ENCODE measurements at regions not wholly inside any gene's neighbourhood (a gene's known extent, or its start where the extent isn't known, plus 50 kb on each side); places are given as distances from the start of the nearest gene placed in this dataset.
"Not testable (repeated sequence)": the region's sequence is repeated elsewhere in the genome, so short reads cannot be mapped to it uniquely, and the experiment has no call there.

DNA sequence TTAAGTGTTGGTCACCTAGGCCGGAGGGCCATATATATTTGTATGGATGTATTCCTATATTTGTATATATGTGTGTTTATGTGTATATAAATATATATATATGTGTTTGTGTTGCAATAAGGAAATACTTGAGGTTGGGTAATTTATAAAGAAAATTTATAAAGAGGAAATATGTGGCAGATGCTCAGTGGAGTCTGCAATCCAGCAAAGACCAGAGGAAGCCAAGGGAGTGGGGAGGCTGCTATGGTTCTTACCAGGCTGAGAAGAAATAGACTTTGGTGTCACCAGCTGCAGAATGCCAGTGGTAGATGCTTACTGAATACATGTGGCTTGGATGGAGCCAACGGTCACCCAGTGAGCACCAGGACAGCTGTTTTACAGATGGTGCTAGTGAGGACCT is 97.4 kb upstream of the ELOVL5 start:
- no peak for DNase-seq

DNA sequence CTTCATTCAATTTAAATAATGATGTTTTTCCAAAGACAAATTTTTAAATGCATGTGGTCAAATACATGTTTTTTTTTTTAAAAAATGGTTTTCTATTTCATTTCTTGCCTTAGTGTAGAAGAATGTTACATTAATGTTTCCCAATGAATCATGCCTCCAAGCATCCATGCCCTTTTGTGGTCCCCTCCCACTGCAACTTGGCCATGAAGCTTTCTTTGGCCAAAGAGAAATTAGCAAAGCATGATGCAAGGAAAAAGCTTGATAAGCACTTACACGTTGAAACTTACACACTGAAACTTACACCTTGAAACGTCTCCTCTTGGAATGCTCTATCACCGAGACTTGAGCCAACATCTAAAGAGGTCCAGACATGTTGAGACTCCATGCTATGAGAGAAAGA is 93.0 kb upstream of the ELOVL5 start:
- no peak for DNase-seq

DNA sequence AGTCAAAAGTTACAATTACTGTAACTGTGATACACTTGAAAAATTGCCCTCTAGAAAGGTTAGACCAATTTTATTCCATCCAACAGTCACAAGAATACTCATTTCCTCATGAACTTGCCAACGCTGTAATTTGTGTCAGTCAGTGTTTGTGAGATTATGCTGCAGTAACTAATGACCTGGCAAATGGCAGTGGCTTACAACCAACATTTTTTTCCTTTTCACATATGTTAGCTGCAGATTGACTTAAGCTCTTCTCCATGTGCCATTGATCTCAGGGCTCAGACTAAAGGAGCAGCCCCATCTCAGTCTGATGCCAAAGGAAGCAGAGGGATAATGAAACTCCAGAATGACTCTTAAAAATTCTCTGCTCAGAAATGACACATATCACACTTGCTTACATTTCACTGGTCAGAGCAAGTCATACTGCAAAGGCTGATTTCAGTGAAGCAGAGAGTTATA is 92.3 kb upstream of the ELOVL5 start:
- no peak for DNase-seq

DNA sequence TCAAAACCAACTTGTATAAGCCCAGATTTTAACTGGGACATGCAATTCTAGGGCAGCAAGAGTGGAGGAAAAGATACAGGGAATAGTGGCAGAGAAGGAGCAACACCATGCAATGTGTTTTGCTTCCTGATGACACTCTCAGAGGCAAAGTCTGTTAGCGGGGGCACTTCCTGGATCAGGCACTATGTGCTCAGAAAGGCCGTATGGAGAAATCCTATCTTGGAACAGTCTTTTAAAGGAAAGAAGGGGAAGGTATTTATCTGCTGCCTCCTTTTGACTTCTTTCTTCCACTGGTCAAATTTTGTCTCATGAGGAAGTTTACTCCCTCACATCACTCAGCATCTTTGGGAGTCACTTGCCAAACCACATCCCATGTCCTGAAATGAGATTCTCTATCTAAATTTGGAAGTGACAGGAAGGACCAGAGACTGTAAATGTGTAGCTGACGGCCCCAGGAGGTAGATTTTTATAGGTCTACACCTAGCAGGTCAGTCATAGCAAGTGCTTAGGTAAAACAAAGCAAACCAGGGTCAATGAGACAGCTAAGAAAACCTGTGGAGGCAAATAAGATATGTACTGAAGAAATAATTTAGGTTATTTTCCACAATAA is 91.7 kb upstream of the ELOVL5 start:
- peak in 1 of 56 donors; percentile 4 for DNase-seq

DNA sequence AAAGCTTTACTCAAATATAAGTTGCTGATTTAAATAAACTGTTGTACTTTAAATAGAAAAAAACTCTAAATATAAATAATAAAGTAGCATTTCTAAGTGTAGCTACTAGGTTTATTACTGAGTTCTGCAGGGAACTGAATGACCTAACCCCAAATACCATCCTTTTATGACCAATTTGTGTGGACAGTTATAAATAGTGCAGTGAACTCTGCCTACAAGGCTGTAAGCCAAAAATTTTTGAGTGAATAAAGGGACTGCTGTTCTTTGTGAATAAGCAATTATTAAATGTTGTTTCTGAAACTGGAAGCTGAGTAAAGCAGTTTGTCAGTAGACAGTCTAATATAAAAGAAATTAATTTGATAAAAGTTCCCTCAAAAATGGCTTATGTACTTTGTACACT is 90.8 kb upstream of the ELOVL5 start:
- peak in 5 of 56 donors; percentile 9 to 70 (median 10) for DNase-seq

DNA sequence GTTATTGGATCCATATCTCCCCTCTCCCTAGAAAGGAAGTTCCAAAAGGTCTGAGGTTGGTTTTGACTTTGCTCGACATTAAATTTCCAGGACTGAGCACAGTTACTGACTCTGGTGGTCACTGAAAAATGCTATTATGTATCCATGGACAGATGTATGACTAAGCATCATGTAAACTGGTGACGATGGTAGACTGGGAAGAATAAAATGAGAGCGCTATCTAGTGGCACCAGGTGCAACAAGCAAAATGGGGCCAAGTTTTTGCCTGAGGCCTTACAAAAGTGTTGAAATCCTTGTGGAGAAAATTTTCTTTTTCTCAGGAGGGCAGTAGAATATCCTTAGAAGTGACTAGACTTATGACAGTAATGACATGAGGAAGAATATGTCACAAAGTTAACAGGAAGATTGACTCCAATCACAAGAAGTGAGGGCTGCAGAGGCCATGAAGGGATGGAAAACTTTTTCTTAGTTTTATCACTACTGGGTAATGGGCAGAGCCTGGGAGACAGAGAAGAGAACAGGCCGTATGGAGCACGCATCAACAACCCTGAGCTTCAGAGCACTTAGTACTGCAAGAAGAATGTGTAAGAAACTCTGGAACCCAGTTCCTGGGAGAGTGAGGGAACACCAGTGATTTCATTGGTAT is 88.9 kb upstream of the ELOVL5 start:
- DNase-seq = peak in 20 of 56 donors; percentile 0 to 44 (median 14)

DNA sequence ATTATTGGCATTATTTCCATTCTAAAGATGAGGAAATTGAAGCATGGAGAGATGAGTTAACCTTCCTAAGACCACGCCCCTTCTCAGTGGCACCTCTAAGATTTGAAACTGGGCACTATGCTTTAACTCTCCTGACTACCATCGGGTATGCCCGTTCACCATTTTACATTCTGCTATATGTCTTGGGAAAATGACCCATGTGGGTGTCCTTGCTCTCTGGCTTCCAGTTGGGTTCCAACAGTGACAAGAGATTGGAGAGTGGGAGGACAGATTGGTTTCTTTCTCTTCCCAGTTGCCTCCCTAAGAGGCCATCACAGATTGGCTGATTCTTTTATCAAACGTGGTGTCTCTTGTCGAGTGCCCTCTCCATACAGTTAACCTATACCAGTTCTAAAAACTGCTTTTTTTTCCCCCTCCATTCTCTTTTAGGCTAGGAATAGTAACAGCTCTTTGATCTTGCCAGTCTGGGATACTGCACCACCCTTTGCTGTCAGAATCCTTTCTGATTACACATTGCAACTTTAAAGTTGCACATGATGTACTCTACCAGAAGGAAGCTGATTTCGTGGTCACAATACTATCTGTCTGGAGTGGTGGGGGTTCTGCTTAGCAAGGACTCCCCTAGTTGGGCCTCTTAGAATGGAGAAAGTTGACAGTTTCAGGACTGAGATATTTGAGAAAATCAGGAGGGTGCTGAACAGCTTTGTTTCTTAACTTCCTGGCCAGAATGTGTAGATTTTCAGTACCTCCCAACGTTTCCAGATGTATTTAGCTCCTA is 88.0 kb upstream of the ELOVL5 start:
- no peak for DNase-seq

DNA sequence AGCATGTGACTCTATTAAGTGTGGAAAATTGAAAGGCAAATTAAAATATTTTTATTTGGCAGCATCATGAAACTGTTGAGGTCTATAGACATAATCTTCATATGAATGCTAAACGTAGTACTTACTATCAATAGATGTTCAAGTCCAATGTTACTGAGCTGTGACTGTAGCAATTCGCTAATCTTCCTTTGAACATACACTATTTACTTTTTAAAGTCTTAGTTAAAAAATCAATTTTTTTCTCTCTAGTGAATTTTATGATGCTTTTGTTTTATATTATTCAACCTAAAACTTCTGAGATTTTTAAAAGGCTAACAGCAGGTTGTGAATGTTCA is 85.2 kb upstream of the ELOVL5 start:
- DNase-seq = no peak

DNA sequence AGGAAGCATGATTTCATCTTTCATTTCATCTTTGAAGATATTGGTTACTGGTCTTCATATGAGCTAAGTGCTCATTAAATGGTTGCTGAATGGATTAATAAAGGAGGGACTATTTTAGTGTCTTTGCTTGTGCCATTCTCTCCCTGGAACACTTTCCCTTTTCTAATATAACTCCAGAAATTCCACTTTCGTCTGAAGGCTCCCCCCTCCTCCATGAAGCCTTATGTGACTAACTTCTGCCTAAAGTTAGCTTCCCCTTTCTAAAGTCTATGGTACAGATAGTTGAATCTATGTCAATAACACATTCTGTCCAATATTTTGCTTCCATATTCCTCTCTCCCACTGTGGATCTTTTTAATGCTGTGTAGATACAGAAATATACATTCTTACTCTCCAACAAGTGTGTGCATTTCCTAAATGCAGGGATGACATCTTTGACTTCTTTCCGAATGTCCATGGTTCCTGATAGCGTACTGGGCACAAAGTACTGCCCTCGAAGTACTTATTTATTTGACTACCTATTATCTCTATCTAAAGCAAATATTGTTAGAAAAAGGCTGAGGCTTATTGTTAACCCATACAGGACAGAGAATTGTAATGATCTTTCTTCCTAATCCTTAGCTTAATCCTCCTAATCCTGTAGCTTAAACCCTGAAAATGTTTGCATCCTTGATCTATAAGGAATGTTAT is 84.7 kb upstream of the ELOVL5 start:
- no peak for DNase-seq

DNA sequence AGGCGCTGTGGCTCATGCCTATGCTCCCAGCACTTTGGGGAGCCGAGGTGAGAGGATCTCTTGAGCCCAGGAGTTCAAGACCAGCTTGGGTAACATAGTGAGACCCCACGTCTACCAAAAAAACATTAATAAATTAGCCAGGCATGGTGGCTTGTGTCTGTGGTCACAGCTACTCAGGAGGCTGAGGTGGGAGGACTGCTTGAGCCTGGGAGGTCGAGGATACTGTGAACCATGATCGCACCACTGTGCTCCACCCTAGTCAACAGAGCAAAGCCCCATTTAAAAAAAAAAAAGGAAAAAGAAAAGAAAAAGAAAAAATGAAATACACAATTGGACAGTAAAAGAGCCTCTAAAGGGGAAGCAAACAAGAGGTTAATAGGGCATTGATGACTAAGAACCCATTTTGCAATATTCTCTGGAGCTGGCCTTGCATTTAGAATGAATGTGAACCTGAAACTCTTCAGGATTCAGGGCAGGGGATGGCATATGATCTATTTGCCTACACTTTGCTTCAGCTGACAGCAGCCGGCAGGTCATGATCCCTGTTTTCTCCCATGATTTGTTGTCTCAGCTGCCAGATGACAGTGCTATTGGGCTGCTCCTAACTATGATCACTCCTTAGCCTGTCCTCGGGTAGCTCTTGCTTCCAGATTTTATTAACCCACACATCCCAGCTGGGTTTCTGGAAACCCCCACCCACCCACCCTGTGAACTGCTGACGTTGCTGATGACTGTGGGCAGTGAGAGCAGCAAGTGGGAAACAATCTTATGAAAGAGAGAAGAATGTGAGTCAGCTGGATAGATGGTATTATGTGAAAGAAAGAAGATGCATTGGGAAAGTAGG is 83.8 kb upstream of the ELOVL5 start:
- peak in 2 of 56 donors; percentile 6 to 24 for DNase-seq

DNA sequence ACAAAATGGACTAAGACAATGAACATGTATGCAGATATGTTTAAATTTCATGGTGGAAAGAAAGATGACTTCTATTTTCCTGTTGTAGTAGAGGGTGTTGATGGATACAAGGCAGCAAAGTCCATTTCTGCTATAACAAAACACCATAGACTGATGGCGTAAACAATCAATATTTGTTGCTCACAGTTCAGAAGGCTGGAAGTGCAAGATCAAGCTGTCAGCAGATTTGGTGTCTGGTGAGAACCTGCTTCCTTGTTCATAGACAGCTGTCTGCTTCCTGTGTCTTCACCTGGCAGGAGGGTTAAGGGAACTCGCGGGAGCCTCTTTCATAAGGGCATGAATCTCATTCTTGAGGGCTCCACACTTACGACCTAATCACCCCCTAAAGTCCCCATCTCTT is 83.0 kb upstream of the ELOVL5 start:
- DNase-seq = no peak

DNA sequence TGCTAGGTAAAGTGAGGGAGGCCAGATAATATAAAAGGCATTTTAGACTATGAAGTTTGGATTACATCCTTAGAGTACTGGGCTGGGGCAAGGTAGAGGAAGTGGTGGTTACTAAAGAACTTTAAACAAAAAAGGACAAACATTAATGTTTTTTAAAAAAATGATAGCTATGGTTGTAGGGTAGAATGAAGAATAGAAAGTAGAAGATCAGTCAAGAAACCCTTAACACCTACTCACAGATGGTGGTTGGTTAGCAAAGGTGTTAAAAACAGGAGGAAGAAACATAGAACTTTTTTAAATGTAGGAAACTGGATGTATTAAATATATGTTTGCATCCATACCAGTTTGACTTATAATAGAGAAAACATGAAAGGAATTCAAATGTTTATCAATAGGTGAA is 80.7 kb upstream of the ELOVL5 start:
- no peak for DNase-seq

DNA sequence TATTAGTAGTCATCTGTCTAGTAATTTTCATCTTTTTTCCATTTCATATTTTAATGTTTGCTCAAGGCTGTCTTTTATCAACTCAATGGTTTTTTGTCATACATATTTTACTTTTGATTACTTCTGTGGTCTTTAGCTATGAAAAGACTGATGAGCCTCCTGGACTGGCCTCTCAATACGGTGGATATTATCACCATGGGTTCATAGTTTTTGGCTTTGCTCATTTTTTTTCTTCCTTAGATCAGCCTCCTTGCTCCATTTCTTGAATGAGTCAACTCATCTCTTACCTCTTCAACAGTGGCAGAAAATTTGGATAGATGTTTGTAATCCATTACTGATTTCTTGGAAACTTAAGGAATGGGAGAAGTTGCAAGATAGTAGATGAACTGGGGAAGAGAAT is 80.1 kb upstream of the ELOVL5 start:
- DNase-seq = no peak

DNA sequence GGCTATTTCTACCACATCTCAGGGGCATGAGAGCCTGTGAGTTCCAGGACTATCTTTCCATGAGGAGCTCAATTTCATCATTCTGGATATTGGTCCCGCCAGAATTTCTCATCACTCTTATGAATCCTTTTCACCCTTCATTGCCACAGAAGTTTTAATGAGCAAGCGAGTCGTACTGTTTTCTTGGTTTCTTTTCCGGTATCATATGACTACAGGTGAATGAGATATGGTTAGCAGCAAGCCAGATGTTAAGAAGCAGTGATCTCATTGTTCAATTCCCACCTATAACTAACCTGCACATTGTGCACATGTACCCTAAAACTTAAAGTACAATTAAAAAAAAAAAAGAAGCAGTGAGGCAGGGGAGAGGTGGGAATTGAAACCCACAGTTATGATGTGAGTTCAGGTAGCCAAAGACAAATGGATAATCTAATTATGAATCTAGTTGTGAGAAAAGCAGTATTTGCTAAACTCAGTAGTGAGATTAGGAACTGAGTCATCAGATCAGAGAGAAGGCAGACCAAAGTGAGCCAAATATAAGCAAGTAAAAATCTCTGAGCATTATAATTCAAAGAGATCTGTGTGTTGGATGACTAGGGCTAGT is 78.0 kb upstream of the ELOVL5 start:
- no peak for DNase-seq

DNA sequence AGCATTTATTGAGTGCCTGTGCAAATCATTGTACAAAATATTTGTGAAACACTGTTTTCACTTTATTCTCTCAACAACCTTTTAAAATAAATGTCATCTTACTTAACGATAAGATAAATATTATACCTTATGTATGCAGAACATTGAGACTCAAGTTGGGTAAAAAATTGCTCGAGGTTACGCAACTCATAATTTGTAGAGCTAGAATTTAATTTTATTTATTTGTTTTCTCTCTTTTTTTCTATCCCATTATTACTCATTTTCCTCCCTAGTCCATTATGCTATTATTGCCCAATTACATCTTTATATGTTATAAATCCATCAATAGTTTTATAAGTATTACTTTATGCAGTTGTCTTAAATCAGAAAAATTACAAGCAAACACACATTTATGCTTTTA is 77.4 kb upstream of the ELOVL5 start:
- DNase-seq = no peak

DNA sequence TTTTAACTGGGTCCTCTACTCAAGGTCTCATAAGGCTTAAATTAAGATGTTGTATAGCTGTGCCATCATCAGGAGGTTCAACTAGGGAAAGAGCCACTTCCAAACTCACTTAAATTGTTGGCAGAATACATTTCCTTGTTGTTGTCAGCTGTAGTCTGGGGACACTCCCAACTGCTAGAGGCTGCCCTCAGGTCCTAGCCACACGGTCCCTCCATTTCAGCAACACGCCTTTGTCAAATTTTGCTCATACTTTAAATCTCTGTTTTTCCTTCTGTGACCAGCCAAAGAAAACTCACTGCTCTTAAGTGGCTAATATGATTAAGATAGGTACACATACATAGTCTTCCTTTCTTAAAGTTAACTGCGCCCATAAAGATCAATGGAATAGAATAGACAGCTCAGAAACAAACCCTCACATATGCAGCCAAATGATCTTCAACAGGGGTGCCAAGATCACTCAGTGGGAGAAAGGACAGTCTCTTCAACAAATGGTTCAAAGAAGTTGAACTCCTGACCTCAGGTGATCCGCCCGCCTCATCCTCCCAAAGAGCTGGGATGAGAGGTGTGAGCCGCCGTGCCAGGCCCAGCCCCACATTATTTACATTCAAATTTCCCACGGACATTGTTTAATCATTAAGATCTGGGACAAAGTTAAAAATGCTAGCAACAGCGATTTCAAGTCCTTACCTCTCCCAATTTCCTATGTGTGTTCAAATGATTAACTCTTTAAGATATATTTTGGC is 76.4 kb upstream of the ELOVL5 start:
- no peak for DNase-seq

DNA sequence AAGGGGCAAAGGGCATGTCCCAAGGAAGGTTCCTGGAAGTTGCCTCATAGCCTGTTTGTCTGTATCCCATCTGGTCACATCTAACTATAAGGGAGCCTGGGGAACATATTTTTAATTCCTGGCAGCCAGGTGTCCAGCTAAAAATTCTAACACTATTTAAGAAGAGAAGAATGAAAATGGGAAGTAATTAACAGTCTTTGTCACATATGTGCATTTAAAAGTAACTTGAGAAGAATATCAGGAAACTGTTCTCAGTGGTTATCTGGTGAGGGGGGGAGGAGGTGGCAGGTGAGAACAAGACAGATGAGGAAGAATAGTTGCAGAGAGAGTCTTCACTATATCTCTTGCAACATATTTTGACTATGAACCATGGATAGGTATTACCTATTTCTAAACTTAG is 75.5 kb upstream of the ELOVL5 start:
- no peak for DNase-seq

DNA sequence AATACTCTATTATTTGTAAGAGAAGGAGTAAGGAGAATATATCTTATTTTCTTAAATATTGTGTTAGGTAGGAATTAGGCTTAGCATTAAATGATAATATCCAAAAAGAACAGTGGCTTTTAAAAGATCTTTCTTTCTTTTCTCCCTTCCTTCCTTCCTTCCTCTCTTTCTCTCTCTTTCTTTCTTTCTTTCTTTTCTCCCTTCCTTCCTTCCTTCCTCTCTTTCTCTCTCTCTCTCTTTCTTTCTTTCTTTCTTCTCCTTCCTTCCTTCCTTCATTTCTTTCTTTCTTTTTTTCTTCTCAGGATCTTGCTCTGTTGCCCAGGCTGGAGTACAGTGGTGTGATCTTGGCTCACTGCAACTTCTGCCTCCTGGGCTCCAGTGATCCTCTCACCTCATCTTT is 74.8 kb upstream of the ELOVL5 start:
- not testable (repeated sequence) for DNase-seq

DNA sequence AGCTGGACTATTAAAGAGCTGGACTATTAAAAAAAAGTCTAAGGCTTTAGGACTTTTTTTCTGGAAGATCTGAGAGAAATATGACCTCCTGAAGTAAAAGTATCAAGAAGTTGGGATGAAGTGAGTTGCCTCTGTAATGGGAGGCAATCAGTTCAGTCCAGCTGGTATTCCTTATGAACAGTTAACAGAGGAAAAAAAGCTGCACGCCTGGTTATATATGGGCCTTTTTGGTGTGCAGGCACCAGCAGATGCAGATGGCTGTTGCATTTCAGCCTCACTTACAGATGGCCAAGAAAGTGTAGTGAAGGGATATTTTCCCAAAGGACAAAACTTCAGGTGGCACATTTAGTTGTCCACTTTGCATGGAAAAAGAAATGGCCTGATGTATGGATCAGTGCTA is 70.3 kb upstream of the ELOVL5 start:
- DNase-seq = no peak

DNA sequence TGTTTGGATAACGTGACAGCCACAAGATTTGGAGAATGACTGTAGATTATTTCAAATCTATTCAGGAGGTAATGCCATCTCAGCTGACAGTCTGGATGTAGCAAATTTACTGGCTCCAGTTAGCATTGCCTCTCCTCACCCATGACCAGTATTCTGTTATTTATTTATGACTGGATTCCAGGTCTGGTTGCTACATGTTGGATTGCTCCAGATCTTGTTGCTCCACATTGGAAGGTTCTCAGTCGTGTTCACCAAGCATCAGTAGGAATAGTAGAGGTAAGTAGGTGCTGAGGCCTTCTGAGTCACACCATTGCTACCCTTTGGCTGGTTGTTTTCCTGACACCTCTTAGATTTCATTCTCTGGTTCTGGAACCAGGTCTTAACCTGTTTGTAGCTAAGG is 69.5 kb upstream of the ELOVL5 start:
- no peak for DNase-seq
